ENCODE measurements at regions not wholly inside any gene's neighbourhood (a gene's known extent, or its start where the extent isn't known, plus 50 kb on each side); places are given as distances from the start of the nearest gene placed in this dataset.

DNA sequence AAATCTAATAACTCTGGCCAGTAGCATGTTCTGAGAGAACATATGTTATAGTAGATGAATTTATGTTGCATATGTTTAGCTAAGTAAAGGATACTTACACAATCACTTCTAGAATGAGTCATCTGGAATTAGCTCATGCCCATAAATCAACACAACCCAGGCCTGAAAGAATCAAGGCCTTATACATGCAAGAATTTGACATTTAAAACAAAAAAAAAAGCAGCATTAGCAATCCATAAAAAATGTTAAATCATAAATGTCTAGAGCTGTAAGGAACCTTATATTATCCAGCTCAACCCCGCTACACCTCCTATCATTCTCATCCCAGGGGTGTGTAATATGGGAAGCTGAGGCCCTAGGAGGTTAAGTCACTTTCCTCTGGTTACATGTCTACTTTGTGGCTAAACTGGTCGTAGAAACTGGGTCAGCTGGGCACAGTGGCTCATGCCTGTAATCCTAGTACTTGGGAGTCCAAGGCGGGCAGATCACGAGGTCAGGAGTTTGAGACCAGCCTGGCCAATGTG is 105.2 kb upstream of the CARMIL1 start:
- H3K79me2 ChIP-seq (ENCODE audit: insufficient read depth, low read length), result no peaks in the 10 kb centered on the region
- Mint-ChIP-seq H3K4me1 (no peaks in the 10 kb centered on the region), H3K9me3 (no peaks in the 10 kb centered on the region), H3K4me3 (no peak overlapping the region), H3K27me3 (ENCODE audit: low read depth) (no peaks in the 10 kb centered on the region), H3K36me3 (ENCODE audit: insufficient read depth in 1 of 3, low read depth in 3 of 3) (no peaks in the 10 kb centered on the region; a peak in 1 of 7 replicates), H3K27ac (no peak overlapping the region)
- no peak overlapping the region for H2BK5ac ChIP-seq (ENCODE audit: insufficient read length, low read length)
- no peak overlapping the region for H2AK5ac ChIP-seq (ENCODE audit: insufficient read length, low read length)
- no peak overlapping the region for H2BK20ac ChIP-seq (ENCODE audit: low read depth, low read length, poor library complexity, severe bottlenecking)
- no peak overlapping the region for H3K14ac ChIP-seq (ENCODE audit: insufficient read depth, low read length)
- no peaks in the 10 kb centered on the region for H3K9me3 ChIP-seq (ENCODE audit: control insufficient read depth, low read depth, low read length)
- H4K5ac ChIP-seq (ENCODE audit: insufficient read length, low read depth, low read length), result no peak overlapping the region
- H2BK120ac ChIP-seq (ENCODE audit: low read depth, low read length, poor library complexity, severe bottlenecking), result no peak overlapping the region
- no peak overlapping the region for H3K18ac ChIP-seq (ENCODE audit: insufficient read length, low read depth, low read length)
- H2BK12ac ChIP-seq (ENCODE audit: insufficient read length, low read depth, low read length), result no peak overlapping the region
- WGBS (ENCODE audit: extremely low coverage, insufficient read length, low lambda C conversion rate), result no CpG with 5 or more reads among the region's 4 CpGs
- H3K56ac ChIP-seq (ENCODE audit: insufficient read length, low read depth, low read length), result no peak overlapping the region
- no peaks in the 10 kb centered on the region for H3K79me1 ChIP-seq (ENCODE audit: insufficient read depth, low read depth, low read length, poor library complexity, severe bottlenecking)
- no peaks in the 10 kb centered on the region for H3K23me2 ChIP-seq (ENCODE audit: insufficient read length, low read depth, low read length, poor library complexity, severe bottlenecking)
- no peak overlapping the region for H3T11ph ChIP-seq (ENCODE audit: low read length)
- H3K27me3 ChIP-seq (ENCODE audit: insufficient read depth, low read length), result no peaks in the 10 kb centered on the region
- H3K4me1 ChIP-seq (ENCODE audit: insufficient read depth, low read length), result no peaks in the 10 kb centered on the region
- no peak overlapping the region for H2BK15ac ChIP-seq (ENCODE audit: low read depth, low read length)
- no peak overlapping the region for H3K27ac ChIP-seq (ENCODE audit: insufficient read length, low read depth, low read length)
- no peak overlapping the region for H2AFZ ChIP-seq (ENCODE audit: low read length)
- no peak for DNase-seq
- no peak overlapping the region for H4K91ac ChIP-seq (ENCODE audit: insufficient read length, low read depth, low read length)
- H4K8ac ChIP-seq (replicated peaks; ENCODE audit: insufficient read length, low read depth, low read length), result no peak overlapping the region
- no peak overlapping the region for H3K9ac ChIP-seq (ENCODE audit: extremely low read depth, insufficient read length, low read length)
- H4K20me1 ChIP-seq (ENCODE audit: control insufficient read depth, insufficient read depth, insufficient read length), result no peaks in the 10 kb centered on the region
- H3K4me2 ChIP-seq (ENCODE audit: insufficient read depth, insufficient read length, low read length), result no peak overlapping the region
- no peak overlapping the region for H3K4ac ChIP-seq (ENCODE audit: low read depth, low read length)
- TF ChIP-seq, protein P1, sequence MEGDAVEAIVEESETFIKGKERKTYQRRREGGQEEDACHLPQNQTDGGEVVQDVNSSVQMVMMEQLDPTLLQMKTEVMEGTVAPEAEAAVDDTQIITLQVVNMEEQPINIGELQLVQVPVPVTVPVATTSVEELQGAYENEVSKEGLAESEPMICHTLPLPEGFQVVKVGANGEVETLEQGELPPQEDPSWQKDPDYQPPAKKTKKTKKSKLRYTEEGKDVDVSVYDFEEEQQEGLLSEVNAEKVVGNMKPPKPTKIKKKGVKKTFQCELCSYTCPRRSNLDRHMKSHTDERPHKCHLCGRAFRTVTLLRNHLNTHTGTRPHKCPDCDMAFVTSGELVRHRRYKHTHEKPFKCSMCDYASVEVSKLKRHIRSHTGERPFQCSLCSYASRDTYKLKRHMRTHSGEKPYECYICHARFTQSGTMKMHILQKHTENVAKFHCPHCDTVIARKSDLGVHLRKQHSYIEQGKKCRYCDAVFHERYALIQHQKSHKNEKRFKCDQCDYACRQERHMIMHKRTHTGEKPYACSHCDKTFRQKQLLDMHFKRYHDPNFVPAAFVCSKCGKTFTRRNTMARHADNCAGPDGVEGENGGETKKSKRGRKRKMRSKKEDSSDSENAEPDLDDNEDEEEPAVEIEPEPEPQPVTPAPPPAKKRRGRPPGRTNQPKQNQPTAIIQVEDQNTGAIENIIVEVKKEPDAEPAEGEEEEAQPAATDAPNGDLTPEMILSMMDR (conservative IDR thresholded peaks at IDR 0.05), result no peak
- H3K23ac ChIP-seq (ENCODE audit: insufficient read length, low read depth, low read length), result no peak overlapping the region

All from H9 (cell line).